Endothelial cell of umbilical vein (primary cell): ENCODE measurements at regions not wholly inside any gene's neighbourhood (a gene's known extent, or its start where the extent isn't known, plus 50 kb on each side); places are given as distances from the start of the nearest gene placed in this dataset.

ENCODE experiments used
- CTCF ChIP-seq, 2 donors: IDR thresholded peaks; 1 replicate in 1 of 2; 2 replicates in 1 of 2; pipeline ENCODE4 v1.5.1; 2011; ENCODE audit warnings: low read length in 2 of 2, mild to moderate bottlenecking in 2 of 2, moderate library complexity in 2 of 2, control low read depth in 1 of 2, inconsistent platforms in 1 of 2, low read depth in 1 of 2; ENCODE audit not compliant: insufficient read depth in 1 of 2; ENCODE audit errors: extremely low read depth in 1 of 2
- EZH2 ChIP-seq: IDR thresholded peaks from 2 replicates; pipeline ENCODE4 v1.6.1; 2012; ENCODE audit warnings: borderline replicate concordance, low read depth, mild to moderate bottlenecking, moderate library complexity, low read length, inconsistent platforms; ENCODE audit not compliant: severe bottlenecking
- FOS ChIP-seq: IDR thresholded peaks from 2 replicates; pipeline ENCODE4 v1.6.1; 2011; ENCODE audit warnings: mild to moderate bottlenecking, low read length, moderate library complexity, borderline replicate concordance; ENCODE audit not compliant: insufficient read depth
- GATA2 ChIP-seq: IDR thresholded peaks from 2 replicates; pipeline ENCODE4 v1.7.0; 2011; ENCODE audit warnings: low read depth, mild to moderate bottlenecking, moderate library complexity, mixed read lengths, low read length; ENCODE audit not compliant: insufficient read length, insufficient read depth
- MYC ChIP-seq: IDR thresholded peaks from one replicate; pipeline ENCODE4 v1.6.1; 2011; ENCODE audit warnings: mild to moderate bottlenecking, low read depth, low read length
- POLR2A ChIP-seq: IDR thresholded peaks from 2 replicates; pipeline ENCODE4 v1.6.1; 2012; ENCODE audit warnings: low read depth, mild to moderate bottlenecking, control low read depth, low read length
- POLR2AphosphoS5 ChIP-seq: IDR thresholded peaks from 2 replicates; pipeline ENCODE4 v1.6.1; 2012; ENCODE audit warnings: low read depth, mild to moderate bottlenecking, control low read depth, low read length, moderate library complexity; ENCODE audit not compliant: insufficient read depth
- TF ChIP-seq, protein P1 (sequence below): IDR thresholded peaks from 2 replicates; pipeline ENCODE4 v1.6.1; 2011; ENCODE audit not compliant: insufficient read depth, insufficient read length

- TF ChIP-seq CTCF (IDR thresholded peaks at IDR 0.05; ENCODE audit: extremely low read depth in 1 of 2, insufficient read depth in 1 of 2, low read depth in 1 of 2, low read length in 2 of 2) (no peak), FOS (no peak), GATA2 (no peak), POLR2AphosphoS5 (no peak), POLR2A (no peak), EZH2 (no peak), MYC (no peak)
- TF ChIP-seq, protein P1, sequence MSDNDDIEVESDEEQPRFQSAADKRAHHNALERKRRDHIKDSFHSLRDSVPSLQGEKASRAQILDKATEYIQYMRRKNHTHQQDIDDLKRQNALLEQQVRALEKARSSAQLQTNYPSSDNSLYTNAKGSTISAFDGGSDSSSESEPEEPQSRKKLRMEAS, result no peak
These were observed 146.2 kb downstream of the PLPP3 start for GRCh38 chr1:56433056-56433577.
